Parathyroid adenoma (tissue), 2 donors: ENCODE measurements at regions not wholly inside any gene's neighbourhood (a gene's known extent, or its start where the extent isn't known, plus 50 kb on each side); places are given as distances from the start of the nearest gene placed in this dataset.

Experiments used
- H2AFZ ChIP-seq: fragments of 300-600 bp; sonication (generic); one replicate; pipeline ENCODE4 v1.7.0; 2017; ENCODE audit warnings: antibody characterized with exemption, mild to moderate bottlenecking
- H3K27ac ChIP-seq: fragments of 300-600 bp; sonication (generic); one replicate; pipeline ENCODE4 v1.7.0; 2017
- H3K27me3 ChIP-seq: fragments of 300-600 bp; sonication (generic); one replicate; pipeline ENCODE4 v1.7.0; 2017; ENCODE audit warnings: low read length; ENCODE audit not compliant: control insufficient read depth, insufficient read depth
- H3K36me3 ChIP-seq: fragments of 300-600 bp; sonication (generic); one replicate; pipeline ENCODE4 v1.7.0; 2017; ENCODE audit warnings: low read length; ENCODE audit not compliant: control insufficient read depth, insufficient read depth
- H3K4me1 ChIP-seq: fragments of 300-600 bp; sonication (generic); one replicate; pipeline ENCODE4 v1.7.0; 2017; ENCODE audit warnings: control low read depth
- H3K4me2 ChIP-seq: fragments of 300-600 bp; sonication (generic); one replicate; pipeline ENCODE4 v1.7.0; 2017; ENCODE audit warnings: low read length
- H3K4me3 ChIP-seq: fragments of 300-600 bp; sonication (generic); one replicate; pipeline ENCODE4 v1.7.0; 2017; ENCODE audit warnings: low read depth, low read length
- H3K79me2 ChIP-seq: fragments of 300-600 bp; sonication (generic); one replicate; pipeline ENCODE4 v1.7.0; 2017; ENCODE audit warnings: control low read depth
- H3K9ac ChIP-seq: fragments of 300-600 bp; sonication (generic); one replicate; pipeline ENCODE4 v1.7.0; 2017; ENCODE audit warnings: mild to moderate bottlenecking
- H3K9me3 ChIP-seq: fragments of 300-600 bp; sonication (generic); one replicate; pipeline ENCODE4 v1.7.0; 2017; ENCODE audit warnings: low read length; ENCODE audit not compliant: control insufficient read depth
- TF ChIP-seq, protein P1 (sequence below): fragments of 300-600 bp; sonication (generic); IDR thresholded peaks from one replicate; pipeline ENCODE4 v1.7.0; 2017; ENCODE audit warnings: antibody characterized with exemption, mild to moderate bottlenecking
- donor health status: primary hyperparathyroidism.

DNA sequence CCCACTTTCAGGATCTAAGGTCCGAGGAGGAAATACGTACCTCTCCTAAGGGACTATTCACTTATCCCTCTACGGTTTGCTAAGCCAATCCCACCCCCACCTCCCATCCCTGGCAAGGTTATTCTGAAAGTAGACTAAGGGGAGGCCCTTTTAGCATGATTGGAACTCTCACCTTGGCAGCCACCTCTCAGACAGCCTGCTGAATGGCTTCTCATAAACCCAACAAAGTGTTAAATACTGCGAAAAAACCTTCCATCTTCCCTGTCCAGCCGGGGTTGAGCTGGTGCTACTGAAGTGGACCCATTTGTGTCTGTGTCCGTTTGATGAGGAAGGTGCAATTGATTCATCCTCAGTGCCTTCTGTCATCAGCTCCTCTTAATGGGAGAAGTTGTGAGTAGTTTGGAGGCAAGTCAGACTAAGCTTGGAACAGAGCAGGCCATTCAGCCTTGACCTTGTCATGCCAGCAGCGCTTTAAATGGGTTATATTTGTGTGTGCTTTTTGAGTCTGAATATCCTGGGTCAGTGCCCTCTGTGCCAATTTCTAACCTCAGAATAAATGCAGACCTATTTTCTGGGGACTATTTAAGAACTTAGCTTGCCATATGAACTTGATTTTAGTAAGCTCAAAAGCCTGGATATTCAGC lies 476.3 kb upstream of the ZNF608 start:
- Histone ChIP-seq H3K79me2 (no peaks in the 10 kb centered on the region), H3K4me3 (no peak overlapping the region), H3K9me3 (no peaks in the 10 kb centered on the region), H3K27me3 (no peaks in the 10 kb centered on the region), H3K27ac (no peak overlapping the region), H2AFZ (no peak overlapping the region), H3K9ac (no peak overlapping the region), H3K4me2 (no peak overlapping the region), H3K4me1 (no peaks in the 10 kb centered on the region), H3K36me3 (no peaks in the 10 kb centered on the region)
- TF ChIP-seq, protein P1, sequence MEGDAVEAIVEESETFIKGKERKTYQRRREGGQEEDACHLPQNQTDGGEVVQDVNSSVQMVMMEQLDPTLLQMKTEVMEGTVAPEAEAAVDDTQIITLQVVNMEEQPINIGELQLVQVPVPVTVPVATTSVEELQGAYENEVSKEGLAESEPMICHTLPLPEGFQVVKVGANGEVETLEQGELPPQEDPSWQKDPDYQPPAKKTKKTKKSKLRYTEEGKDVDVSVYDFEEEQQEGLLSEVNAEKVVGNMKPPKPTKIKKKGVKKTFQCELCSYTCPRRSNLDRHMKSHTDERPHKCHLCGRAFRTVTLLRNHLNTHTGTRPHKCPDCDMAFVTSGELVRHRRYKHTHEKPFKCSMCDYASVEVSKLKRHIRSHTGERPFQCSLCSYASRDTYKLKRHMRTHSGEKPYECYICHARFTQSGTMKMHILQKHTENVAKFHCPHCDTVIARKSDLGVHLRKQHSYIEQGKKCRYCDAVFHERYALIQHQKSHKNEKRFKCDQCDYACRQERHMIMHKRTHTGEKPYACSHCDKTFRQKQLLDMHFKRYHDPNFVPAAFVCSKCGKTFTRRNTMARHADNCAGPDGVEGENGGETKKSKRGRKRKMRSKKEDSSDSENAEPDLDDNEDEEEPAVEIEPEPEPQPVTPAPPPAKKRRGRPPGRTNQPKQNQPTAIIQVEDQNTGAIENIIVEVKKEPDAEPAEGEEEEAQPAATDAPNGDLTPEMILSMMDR = no peak

- Histone ChIP-seq H3K4me2 (no peak overlapping the region), H2AFZ (no peak overlapping the region), H3K4me1 (peaks cover 3% of the 10 kb centered on the region), H3K4me3 (no peak overlapping the region), H3K9ac (no peak overlapping the region), H3K27ac (no peak overlapping the region), H3K36me3 (no peaks in the 10 kb centered on the region), H3K27me3 (no peaks in the 10 kb centered on the region), H3K9me3 (no peaks in the 10 kb centered on the region), H3K79me2 (no peaks in the 10 kb centered on the region)
- TF ChIP-seq, protein P1 = no peak
Measured at GRCh38 chr5:125225424-125225823, 479.0 kb upstream of the ZNF608 start.

DNA sequence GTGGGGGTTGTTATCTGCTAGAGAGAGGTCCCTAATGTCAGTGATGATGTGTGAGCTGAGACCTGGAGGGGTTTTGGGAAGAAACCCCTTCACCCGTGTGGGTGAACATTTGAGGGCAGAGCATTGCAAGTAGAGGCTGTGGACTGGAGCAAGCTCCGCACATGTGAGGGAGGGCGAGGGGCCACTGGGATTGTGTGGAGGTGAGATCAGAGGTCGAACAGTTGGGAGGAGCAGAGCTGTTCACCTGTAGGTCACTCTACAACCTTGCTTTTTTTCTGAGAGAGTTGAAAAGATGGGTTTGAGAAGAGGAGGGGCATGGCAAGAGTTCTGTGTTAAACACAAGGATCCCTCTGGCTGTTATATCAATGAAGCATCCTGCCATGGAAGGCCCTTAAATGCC lies 480.4 kb upstream of the ZNF608 start:
- Histone ChIP-seq H3K9me3 (no peaks in the 10 kb centered on the region), H3K79me2 (no peaks in the 10 kb centered on the region), H3K4me2 (no peak overlapping the region), H3K9ac (no peak overlapping the region), H3K4me1 (peaks cover 3% of the 10 kb centered on the region), H3K27me3 (no peaks in the 10 kb centered on the region), H2AFZ (no peak overlapping the region), H3K4me3 (no peak overlapping the region), H3K36me3 (no peaks in the 10 kb centered on the region), H3K27ac (no peak overlapping the region)
- TF ChIP-seq, protein P1 = no peak

DNA sequence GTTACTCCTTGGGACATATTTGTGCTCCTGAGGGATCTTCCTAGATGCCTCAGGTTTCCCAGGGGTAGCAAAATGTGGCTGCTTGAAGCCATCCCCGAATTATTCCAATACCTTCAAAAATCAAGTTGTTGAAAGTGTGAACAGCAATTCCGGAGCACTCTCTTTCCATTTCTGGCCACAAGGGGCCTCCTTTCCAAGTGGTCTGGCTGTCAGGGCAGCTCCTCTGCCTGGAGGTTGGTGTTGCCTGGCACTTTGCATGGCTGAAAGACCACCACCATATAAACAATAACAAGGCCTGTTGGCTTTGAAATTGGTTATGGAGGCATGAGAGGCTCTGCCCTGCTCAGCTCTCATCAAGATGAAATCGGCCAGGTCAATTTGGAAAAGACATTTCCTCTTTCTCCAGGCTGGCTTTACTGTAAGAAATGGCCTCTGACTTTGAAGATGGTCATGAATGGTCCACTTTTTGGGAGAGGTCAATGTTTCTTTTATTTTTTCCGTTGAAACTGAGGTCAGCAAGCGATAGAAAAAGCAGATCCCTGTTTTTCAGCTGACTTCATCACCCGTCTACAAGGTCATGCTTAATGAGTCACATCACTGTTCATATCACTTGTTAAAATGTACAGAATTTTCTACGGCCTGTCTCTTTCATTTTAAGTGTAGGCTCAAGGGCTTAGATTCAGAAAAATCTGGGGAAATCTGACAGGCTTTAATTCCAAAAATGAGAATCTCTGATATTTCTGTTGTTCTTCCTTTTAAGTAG lies 481.1 kb upstream of the ZNF608 start:
- Histone ChIP-seq H2AFZ (peak overlapping the region; percentile 54), H3K4me3 (no peak overlapping the region)

More for the DNA sequence above, 481.1 kb upstream of the ZNF608 start:
- TF ChIP-seq, protein P1 = peak; percentile 64
- Histone ChIP-seq H3K36me3 (no peaks in the 10 kb centered on the region), H3K27ac (no peak overlapping the region), H3K79me2 (no peaks in the 10 kb centered on the region), H3K27me3 (no peaks in the 10 kb centered on the region), H3K9me3 (no peaks in the 10 kb centered on the region), H3K4me1 (peaks cover 3% of the 10 kb centered on the region), H3K4me2 (no peak overlapping the region), H3K9ac (no peak overlapping the region)
